ENCODE measurements at regions not wholly inside any gene's neighbourhood (a gene's known extent, or its start where the extent isn't known, plus 50 kb on each side); places are given as distances from the start of the nearest gene placed in this dataset.

GRCh38 chr13:21930536-21930935, 259.7 kb downstream of the FGF9 start:
- H4K8ac ChIP-seq (ENCODE audit: low read depth in 2 of 2, low read length in 2 of 2), result no peak overlapping the region
- no peak overlapping the region for H2AK9ac ChIP-seq (replicated peaks; ENCODE audit: low read depth, low read length, poor library complexity)
- no peak overlapping the region for H2BK20ac ChIP-seq (ENCODE audit: low read depth, low read length)
- WGBS, 2 experiments (ENCODE audit: extremely low coverage in 2 of 2, insufficient read length in 1 of 2), result 60% methylated on average over 1 of the region's 6 CpGs; no CpG with 5 or more reads in 1 of the 2 experiments
- no peaks in the 10 kb centered on the region for H3K4me1 ChIP-seq (ENCODE audit: control insufficient read depth, insufficient read depth, low read length)
- ATAC-seq (ENCODE audit: low read depth) (no peak), DNase-seq (no peak)
- no peak overlapping the region for H3K56ac ChIP-seq (ENCODE audit: extremely low read depth, insufficient read depth, low read length)
- H3K9me3 ChIP-seq (ENCODE audit: control insufficient read depth, insufficient read depth, low read length), result peaks cover 4% of the 10 kb centered on the region
- H3K27me3 ChIP-seq (ENCODE audit: control insufficient read depth, insufficient read depth, low read length), result peaks cover 2% of the 10 kb centered on the region; the same call in 1 of the 2 replicates
- no peak overlapping the region for H3K4ac ChIP-seq (ENCODE audit: low read depth, low read length)
- H3K9me1 ChIP-seq (ENCODE audit: insufficient read depth, low read length), result no peaks in the 10 kb centered on the region
- H2AK5ac ChIP-seq (ENCODE audit: low read depth, low read length), result no peak overlapping the region
- no peak overlapping the region for H3K9ac ChIP-seq (ENCODE audit: low read depth, low read length)
- intact Hi-C loops (cut with micrococcal nuclease), result no loop called here
- H4K20me1 ChIP-seq (ENCODE audit: insufficient read depth, low read length), result no peaks in the 10 kb centered on the region
- H3K23ac ChIP-seq (ENCODE audit: low read depth, low read length), result no peak overlapping the region
- H4K5ac ChIP-seq (ENCODE audit: low read depth, low read length), result no peak overlapping the region
- no peak overlapping the region for H2AFZ ChIP-seq (replicated peaks; ENCODE audit: low read length, poor library complexity)
- H3K14ac ChIP-seq (replicated peaks; ENCODE audit: low read depth, low read length), result no peak overlapping the region
- ChIA-PET CTCF (no interaction called here), POLR2A (ENCODE audit: unreplicated experiment) (no interaction called here)
- in situ Hi-C loops (cut with MboI; ENCODE audit: low sequenced_read_pairs), result no loop called here
- H2BK15ac ChIP-seq (ENCODE audit: low read depth, low read length), result no peak overlapping the region
- H2BK5ac ChIP-seq (ENCODE audit: low read depth, low read length, poor library complexity, severe bottlenecking), result no peak overlapping the region
- dilution Hi-C loops (cut with HindIII; ENCODE audit: low sequenced_read_pairs, unreplicated experiment), result no loop called here
- BruUV-seq (replicated peaks), result no TSS peak
- H4K91ac ChIP-seq (ENCODE audit: insufficient read depth, low read depth, low read length), result no peak overlapping the region
- H3K27ac ChIP-seq (ENCODE audit: insufficient read depth, low read length), result no peak overlapping the region
- no peak overlapping the region for H3K4me3 ChIP-seq (ENCODE audit: insufficient read depth, low read depth, low read length)
- no peak overlapping the region for H2BK120ac ChIP-seq (ENCODE audit: low read depth, low read length)
- H3K79me1 ChIP-seq (ENCODE audit: low read depth in 1 of 2, low read length in 2 of 2), result no peaks in the 10 kb centered on the region
- no peaks in the 10 kb centered on the region for H3K36me3 ChIP-seq (ENCODE audit: control insufficient read depth, insufficient read depth, low read length)
- no peak overlapping the region for H3K4me2 ChIP-seq (ENCODE audit: low read depth, low read length)
- H3K18ac ChIP-seq (ENCODE audit: low read depth, low read length), result no peak overlapping the region
- TF ChIP-seq MAFK (IDR thresholded peaks at IDR 0.05; ENCODE audit: low read depth, low read length) (no peak), SMC3 (IDR thresholded peaks at IDR 0.05; ENCODE audit: low read depth, low read length) (no peak), POLR2A (IDR thresholded peaks at IDR 0.05; ENCODE audit: low read depth, low read length) (no peak), MAZ (IDR thresholded peaks at IDR 0.05; ENCODE audit: borderline replicate concordance, low read depth, low read length) (no peak), BHLHE40 (IDR thresholded peaks at IDR 0.05; ENCODE audit: low read depth, low read length) (no peak), FOS (IDR thresholded peaks at IDR 0.05; ENCODE audit: low read depth, low read length) (no peak), RFX5 (IDR thresholded peaks at IDR 0.05; ENCODE audit: low read depth, low read length) (no peak), USF2 (IDR thresholded peaks at IDR 0.05; ENCODE audit: low read depth, low read length) (no peak), CEBPB (IDR thresholded peaks at IDR 0.05; ENCODE audit: low read depth, low read length) (no peak), NFE2L2 (IDR thresholded peaks at IDR 0.05; ENCODE audit: low read depth, low read length) (no peak), RAD21 (IDR thresholded peaks at IDR 0.05; ENCODE audit: low read length) (no peak), MXI1 (IDR thresholded peaks at IDR 0.05; ENCODE audit: borderline replicate concordance, low read depth, low read length) (no peak)
- TF ChIP-seq, protein P1, sequence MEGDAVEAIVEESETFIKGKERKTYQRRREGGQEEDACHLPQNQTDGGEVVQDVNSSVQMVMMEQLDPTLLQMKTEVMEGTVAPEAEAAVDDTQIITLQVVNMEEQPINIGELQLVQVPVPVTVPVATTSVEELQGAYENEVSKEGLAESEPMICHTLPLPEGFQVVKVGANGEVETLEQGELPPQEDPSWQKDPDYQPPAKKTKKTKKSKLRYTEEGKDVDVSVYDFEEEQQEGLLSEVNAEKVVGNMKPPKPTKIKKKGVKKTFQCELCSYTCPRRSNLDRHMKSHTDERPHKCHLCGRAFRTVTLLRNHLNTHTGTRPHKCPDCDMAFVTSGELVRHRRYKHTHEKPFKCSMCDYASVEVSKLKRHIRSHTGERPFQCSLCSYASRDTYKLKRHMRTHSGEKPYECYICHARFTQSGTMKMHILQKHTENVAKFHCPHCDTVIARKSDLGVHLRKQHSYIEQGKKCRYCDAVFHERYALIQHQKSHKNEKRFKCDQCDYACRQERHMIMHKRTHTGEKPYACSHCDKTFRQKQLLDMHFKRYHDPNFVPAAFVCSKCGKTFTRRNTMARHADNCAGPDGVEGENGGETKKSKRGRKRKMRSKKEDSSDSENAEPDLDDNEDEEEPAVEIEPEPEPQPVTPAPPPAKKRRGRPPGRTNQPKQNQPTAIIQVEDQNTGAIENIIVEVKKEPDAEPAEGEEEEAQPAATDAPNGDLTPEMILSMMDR (conservative IDR thresholded peaks at IDR 0.05; ENCODE audit: low read depth, low read length), result no peak
